ENCODE measurements at regions not wholly inside any gene's neighbourhood (a gene's known extent, or its start where the extent isn't known, plus 50 kb on each side); places are given as distances from the start of the nearest gene placed in this dataset.

- no peak for DNase-seq
Measured at GRCh38 chr6:68372991-68373390, 262.1 kb upstream of the ADGRB3 start.

GRCh38 chr6:68368845-68369244 lies 266.2 kb upstream of the ADGRB3 start:
- DNase-seq: no peak

- no peak for DNase-seq
Measured at GRCh38 chr6:68364271-68364805, 270.7 kb upstream of the ADGRB3 start.

- no peak for DNase-seq
Measured at GRCh38 chr6:68343901-68344300, 291.2 kb upstream of the ADGRB3 start.

GRCh38 chr6:68342286-68342685 lies 292.8 kb upstream of the ADGRB3 start:
- no peak for DNase-seq

- no peak for DNase-seq
Measured at GRCh38 chr6:68339488-68340131, 295.5 kb upstream of the ADGRB3 start.

- DNase-seq: no peak
Measured at GRCh38 chr6:68333442-68333841, 301.6 kb upstream of the ADGRB3 start.

- no peak for DNase-seq
Measured at GRCh38 chr6:68328156-68328555, 306.9 kb upstream of the ADGRB3 start.

- DNase-seq: no peak
Measured at GRCh38 chr6:68326762-68327161, 308.3 kb upstream of the ADGRB3 start.

GRCh38 chr6:68317366-68317765 lies 317.7 kb upstream of the ADGRB3 start:
- DNase-seq: no peak

- DNase-seq: no peak
Measured at GRCh38 chr6:68313911-68314310, 321.2 kb upstream of the ADGRB3 start.

GRCh38 chr6:68307301-68307700 lies 327.8 kb upstream of the ADGRB3 start:
- DNase-seq: no peak

- DNase-seq: no peak
Measured at GRCh38 chr6:68296126-68296525, 339.0 kb upstream of the ADGRB3 start.

- DNase-seq: no peak
Measured at GRCh38 chr6:68282646-68283045, 352.4 kb upstream of the ADGRB3 start.

- DNase-seq: no peak
Measured at GRCh38 chr6:68279793-68280557, 355.1 kb upstream of the ADGRB3 start.

- DNase-seq: no peak
Measured at GRCh38 chr6:68273297-68273696, 361.8 kb upstream of the ADGRB3 start.

GRCh38 chr6:68256391-68256790 lies 378.7 kb upstream of the ADGRB3 start:
- no peak for DNase-seq

- DNase-seq: no peak
Measured at GRCh38 chr6:68252632-68253031, 382.4 kb upstream of the ADGRB3 start.

- DNase-seq: no peak
Measured at GRCh38 chr6:68247782-68248181, 387.3 kb upstream of the ADGRB3 start.

GRCh38 chr6:68240726-68241125 lies 394.4 kb upstream of the ADGRB3 start:
- no peak for DNase-seq

- no peak for DNase-seq
Measured at GRCh38 chr6:68239034-68239433, 396.0 kb upstream of the ADGRB3 start.

- DNase-seq: no peak
Measured at GRCh38 chr6:68238097-68238601, 396.9 kb upstream of the ADGRB3 start.

GRCh38 chr6:68237205-68237604 lies 397.9 kb upstream of the ADGRB3 start:
- DNase-seq: no peak

GRCh38 chr6:68235326-68235784 lies 399.7 kb upstream of the ADGRB3 start:
- no peak for DNase-seq

Measured in CD4-positive, alpha-beta T cell treated with Interleukin-4 for 1 hour (primary cell).